Kidney (tissue), 13 donors: ENCODE measurements at regions not wholly inside any gene's neighbourhood (a gene's known extent, or its start where the extent isn't known, plus 50 kb on each side); places are given as distances from the start of the nearest gene placed in this dataset.
"Not testable (repeated sequence)": the region's sequence is repeated elsewhere in the genome, so short reads cannot be mapped to it uniquely, and the experiment has no call there.

Experiments
- DNase-seq, 5 donors: peaks; one replicate each; pipeline ENCODE4 v3.0.0-alpha.2; 2013 to 2020
- FAIRE-seq: peaks from 2 replicates; lab custom pipeline; 2012; peaks lifted over from hg19 to GRCh38; lab: Jason Lieb, UNC
- H3K27ac ChIP-seq, 2 donors: one replicate each; pipeline ENCODE4 v1.7.0; 2013; ENCODE audit warnings: low read depth in 2 of 2, low read length in 2 of 2, inconsistent platforms in 1 of 2
- H3K27me3 ChIP-seq: one replicate; pipeline ENCODE4 v1.7.1; 2013; ENCODE audit warnings: low read length, inconsistent platforms; ENCODE audit not compliant: control insufficient read depth, insufficient read depth
- H3K36me3 ChIP-seq, 3 donors: one replicate each; pipeline versions ENCODE4 v1.7.0 to v1.7.1; 2013; ENCODE audit warnings: low read length in 3 of 3, control low read depth in 1 of 3, inconsistent platforms in 1 of 3; ENCODE audit not compliant: insufficient read depth in 3 of 3, control insufficient read depth in 2 of 3
- H3K4me1 ChIP-seq, 3 donors: one replicate each; pipeline versions ENCODE4 v1.7.0 to v1.7.1; 2013; ENCODE audit warnings: low read length in 3 of 3, inconsistent platforms in 1 of 3, low read depth in 1 of 3; ENCODE audit not compliant: control insufficient read depth in 2 of 3, insufficient read depth in 2 of 3
- H3K4me3 ChIP-seq, 3 donors: one replicate each; pipeline versions ENCODE4 v1.7.0 to v1.8.1; 2013; ENCODE audit warnings: low read length in 3 of 3, control low read depth in 1 of 3, inconsistent platforms in 1 of 3
- H3K9ac ChIP-seq, 3 donors: one replicate each; pipeline versions ENCODE4 v1.7.0 to v1.7.1; 2013; ENCODE audit warnings: low read length in 3 of 3, control low read depth in 1 of 3, inconsistent platforms in 1 of 3
- H3K9me3 ChIP-seq, 3 donors: one replicate each; pipeline versions ENCODE4 v1.7.0 to v1.7.1; 2013; ENCODE audit warnings: low read length in 3 of 3, control low read depth in 1 of 3, inconsistent platforms in 1 of 3; ENCODE audit not compliant: control insufficient read depth in 2 of 3, insufficient read depth in 1 of 3
- intact Hi-C: fragments of 100-400 bp; cut with DNase I; formaldehyde crosslinking; loops from one replicate; pipeline ENCODE4 v1.11.1; 2022
- TF ChIP-seq, protein P1 (sequence below): IDR thresholded peaks from 3 replicates; pipeline ENCODE4 v1.5.1; 2012; ENCODE audit warnings: mild to moderate bottlenecking, moderate library complexity, borderline replicate concordance; ENCODE audit not compliant: insufficient read depth; ENCODE audit errors: extremely low read depth
- donor health status: control.
- donor health status: control.
- donor health status: control.
- donor health status: control.
- donor health status: control.
- donor health status: DM: yes; HTN: yes; CAD: no.
- donor health status: Normal renal cell carcinoma (clear cell type).

DNA sequence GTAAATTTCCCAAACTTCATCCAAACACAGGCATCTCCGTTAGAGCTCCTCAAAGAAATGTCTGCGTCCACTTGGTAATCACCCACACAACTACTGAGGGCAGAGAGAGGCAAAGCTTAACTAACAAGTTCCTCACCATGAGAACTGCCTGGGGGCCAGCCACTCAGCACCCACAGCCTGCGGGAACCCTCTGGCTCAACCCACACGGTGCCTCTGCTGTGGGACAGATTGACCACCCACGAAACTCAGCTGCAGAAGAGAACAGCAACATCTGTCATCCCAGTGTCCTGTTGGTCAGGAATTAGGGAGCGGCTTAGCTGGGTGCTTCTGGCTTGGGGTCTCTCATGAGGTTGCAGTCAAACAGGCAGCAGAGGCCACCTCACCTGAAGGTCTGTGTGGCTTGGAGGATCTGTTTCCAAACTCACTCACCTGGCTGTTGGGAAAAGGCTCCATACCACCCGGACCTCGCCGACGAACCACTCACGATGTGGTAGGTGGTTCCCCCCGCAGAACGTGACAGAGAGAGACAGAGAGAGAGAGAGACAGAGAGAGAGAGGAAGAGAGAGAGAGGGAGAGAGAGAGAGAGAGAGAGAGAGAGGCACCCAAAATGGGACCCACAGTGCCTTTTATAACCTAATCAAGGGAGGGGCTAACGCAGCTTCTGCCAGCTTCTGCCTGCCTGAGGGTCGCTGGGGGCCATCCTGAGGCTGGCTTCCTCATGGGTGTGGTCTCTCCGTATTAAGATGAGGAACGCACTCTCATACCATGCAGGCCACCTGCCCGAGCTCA, 103.5 kb downstream of the OLFM1 start:
- intact Hi-C loops: no loop called here
- Histone ChIP-seq H3K4me3 (no peak overlapping the region), H3K27me3 (peaks cover 5% of the 10 kb centered on the region), H3K27ac (no peak overlapping the region), H3K4me1 (peaks cover 0 to 4% (median 0%) of the 10 kb centered on the region in 3 donors), H3K9ac (no peak overlapping the region), H3K36me3 (no peaks in the 10 kb centered on the region), H3K9me3 (no peaks in the 10 kb centered on the region)
- TF ChIP-seq, protein P1, sequence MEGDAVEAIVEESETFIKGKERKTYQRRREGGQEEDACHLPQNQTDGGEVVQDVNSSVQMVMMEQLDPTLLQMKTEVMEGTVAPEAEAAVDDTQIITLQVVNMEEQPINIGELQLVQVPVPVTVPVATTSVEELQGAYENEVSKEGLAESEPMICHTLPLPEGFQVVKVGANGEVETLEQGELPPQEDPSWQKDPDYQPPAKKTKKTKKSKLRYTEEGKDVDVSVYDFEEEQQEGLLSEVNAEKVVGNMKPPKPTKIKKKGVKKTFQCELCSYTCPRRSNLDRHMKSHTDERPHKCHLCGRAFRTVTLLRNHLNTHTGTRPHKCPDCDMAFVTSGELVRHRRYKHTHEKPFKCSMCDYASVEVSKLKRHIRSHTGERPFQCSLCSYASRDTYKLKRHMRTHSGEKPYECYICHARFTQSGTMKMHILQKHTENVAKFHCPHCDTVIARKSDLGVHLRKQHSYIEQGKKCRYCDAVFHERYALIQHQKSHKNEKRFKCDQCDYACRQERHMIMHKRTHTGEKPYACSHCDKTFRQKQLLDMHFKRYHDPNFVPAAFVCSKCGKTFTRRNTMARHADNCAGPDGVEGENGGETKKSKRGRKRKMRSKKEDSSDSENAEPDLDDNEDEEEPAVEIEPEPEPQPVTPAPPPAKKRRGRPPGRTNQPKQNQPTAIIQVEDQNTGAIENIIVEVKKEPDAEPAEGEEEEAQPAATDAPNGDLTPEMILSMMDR: no peak
- FAIRE-seq (no peak), DNase-seq (no peak)

DNA sequence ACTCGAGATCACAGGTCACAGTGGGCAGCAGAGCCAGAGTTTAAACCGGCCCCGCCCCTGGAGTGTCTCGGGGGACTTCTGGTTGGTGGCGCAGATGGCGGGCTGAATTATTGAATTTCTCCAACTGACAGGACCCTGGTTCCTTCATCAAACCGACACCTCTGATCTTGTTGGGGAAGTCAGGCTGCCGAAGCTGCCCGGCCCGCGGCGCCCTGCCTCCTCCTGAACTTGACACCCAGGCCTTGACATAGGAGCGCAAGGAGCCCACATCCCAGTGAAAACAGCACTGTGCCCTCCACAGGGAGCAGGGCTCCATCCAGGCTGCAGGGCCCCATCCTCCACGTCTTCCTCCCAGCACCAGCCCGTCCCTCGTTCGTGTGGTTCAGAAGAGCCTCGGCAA, 105.2 kb downstream of the OLFM1 start:
- H3K9ac ChIP-seq: no peak overlapping the region
- no peak overlapping the region for H3K27ac ChIP-seq
- H3K36me3 ChIP-seq: no peaks in the 10 kb centered on the region
- H3K27me3 ChIP-seq: no peaks in the 10 kb centered on the region
- H3K4me3 ChIP-seq: no peak overlapping the region
- no peaks in the 10 kb centered on the region for H3K9me3 ChIP-seq
- FAIRE-seq (no peak), DNase-seq (no peak)
- intact Hi-C loops: no loop called here
- TF ChIP-seq, protein P1: no peak
- no peaks in the 10 kb centered on the region for H3K4me1 ChIP-seq

- intact Hi-C loops, H3K9ac ChIP-seq, DNase-seq, H3K9me3 ChIP-seq, H3K4me3 ChIP-seq, FAIRE-seq, H3K27me3 ChIP-seq, H3K36me3 ChIP-seq, H3K27ac ChIP-seq, H3K4me1 ChIP-seq: not testable (repeated sequence)
These were observed 108.5 kb downstream of the OLFM1 start for GRCh38 chr9:135195975-135196374.

DNA sequence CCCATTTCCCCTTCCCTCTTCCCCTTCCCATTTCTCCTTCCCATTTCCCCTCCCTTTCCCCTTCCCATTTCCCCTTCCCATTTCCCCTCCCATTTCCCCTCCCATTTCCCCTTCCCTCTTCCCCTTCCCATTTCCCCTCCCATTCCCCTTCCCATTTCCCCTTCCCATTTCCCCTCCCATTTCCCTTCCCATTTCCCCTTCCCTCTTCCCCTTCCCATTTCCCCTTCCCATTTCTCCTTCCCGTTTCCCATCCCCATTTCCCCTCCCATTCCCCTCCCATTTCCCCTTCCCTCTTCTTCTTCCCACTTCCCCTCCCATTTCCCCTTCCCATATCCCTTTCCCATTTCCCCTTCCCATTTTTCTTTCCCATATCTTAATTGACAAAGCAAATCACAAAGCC, 109.0 kb downstream of the OLFM1 start:
- Histone ChIP-seq H3K9ac (no peak overlapping the region), H3K27me3 (peaks cover 4% of the 10 kb centered on the region), H3K4me3 (no peak overlapping the region), H3K27ac (no peak overlapping the region), H3K4me1 (no peaks in the 10 kb centered on the region), H3K36me3 (no peaks in the 10 kb centered on the region), H3K9me3 (no peaks in the 10 kb centered on the region)
- intact Hi-C loops: no loop called here
- DNase-seq (no peak), FAIRE-seq (no peak)
- TF ChIP-seq, protein P1: no peak
